G401 (cell line): ENCODE measurements at regions not wholly inside any gene's neighbourhood (a gene's known extent, or its start where the extent isn't known, plus 50 kb on each side); places are given as distances from the start of the nearest gene placed in this dataset.
"Not testable (repeated sequence)": the region's sequence is repeated elsewhere in the genome, so short reads cannot be mapped to it uniquely, and the experiment has no call there.

Experiments used
- DNase-seq: peaks from one replicate; pipeline ENCODE4 v3.0.0-alpha.2; 2015; ENCODE audit warnings: low spot score
- in situ Hi-C: cut with HindIII; loops from 2 replicates; pipeline ENCODE4 v1.10.0; 2016; ENCODE audit warnings: low sequenced_read_pairs, mixed read lengths

GRCh38 chr4:123684937-123685336 is 288.3 kb downstream of the SPRY1 start:
- in situ Hi-C loops, DNase-seq: not testable (repeated sequence)

DNA sequence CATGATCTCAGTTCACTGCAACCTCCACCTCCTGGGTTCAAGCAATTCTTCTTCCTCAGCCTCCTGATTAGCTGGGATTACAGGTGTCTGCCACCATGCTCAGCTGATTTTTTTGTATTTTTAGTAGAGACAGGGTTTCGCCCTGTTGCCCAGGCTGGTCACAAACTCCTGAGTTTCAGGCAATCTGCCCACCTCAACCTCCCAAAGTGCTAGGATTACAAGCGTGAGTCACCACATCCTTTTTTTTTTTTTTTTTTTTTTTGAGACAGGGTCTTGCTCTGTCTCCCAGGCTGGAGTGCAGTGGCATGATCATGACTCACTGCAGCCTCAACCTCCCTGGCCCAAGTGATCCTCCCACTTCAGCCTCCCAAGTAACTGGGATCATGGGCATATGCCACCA is 298.9 kb downstream of the SPRY1 start:
- in situ Hi-C loops, DNase-seq: not testable (repeated sequence)

- in situ Hi-C loops: no loop called here
- no peak for DNase-seq
Observed at GRCh38 chr4:123696687-123697086, 300.1 kb downstream of the SPRY1 start.

DNA sequence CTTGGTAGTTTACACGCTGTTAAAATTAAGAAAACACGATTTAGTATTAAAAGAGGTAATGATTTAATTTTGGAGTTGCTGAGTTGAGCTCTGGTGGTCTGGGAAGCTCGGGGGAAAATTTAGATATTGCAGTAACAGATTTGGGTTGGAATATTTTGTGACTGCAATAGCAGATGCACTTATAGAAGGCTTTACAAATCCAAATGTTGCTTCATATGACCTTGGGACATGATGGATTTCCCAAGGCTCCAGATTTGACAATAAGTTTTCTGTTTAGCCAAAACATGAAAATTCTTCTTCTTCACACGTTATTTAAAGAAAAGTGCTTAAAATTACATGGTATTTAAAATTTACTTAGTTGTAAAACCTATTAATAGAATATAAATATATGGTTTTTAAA is 302.0 kb downstream of the SPRY1 start:
- no peak for DNase-seq
- in situ Hi-C loops: no loop called here

GRCh38 chr4:123699880-123700771 is 303.5 kb downstream of the SPRY1 start:
- no peak for DNase-seq
- in situ Hi-C loops: no loop called here

- no peak for DNase-seq
- in situ Hi-C loops: no loop called here
Observed at GRCh38 chr4:123701131-123701575, 304.6 kb downstream of the SPRY1 start.

- in situ Hi-C loops: no loop called here
- no peak for DNase-seq
Observed at GRCh38 chr4:123705419-123705818, 308.8 kb downstream of the SPRY1 start.

GRCh38 chr4:123706973-123707372 is 310.4 kb downstream of the SPRY1 start:
- in situ Hi-C loops: no loop called here
- no peak for DNase-seq

GRCh38 chr4:123708902-123709301 is 312.3 kb downstream of the SPRY1 start:
- no peak for DNase-seq

DNA sequence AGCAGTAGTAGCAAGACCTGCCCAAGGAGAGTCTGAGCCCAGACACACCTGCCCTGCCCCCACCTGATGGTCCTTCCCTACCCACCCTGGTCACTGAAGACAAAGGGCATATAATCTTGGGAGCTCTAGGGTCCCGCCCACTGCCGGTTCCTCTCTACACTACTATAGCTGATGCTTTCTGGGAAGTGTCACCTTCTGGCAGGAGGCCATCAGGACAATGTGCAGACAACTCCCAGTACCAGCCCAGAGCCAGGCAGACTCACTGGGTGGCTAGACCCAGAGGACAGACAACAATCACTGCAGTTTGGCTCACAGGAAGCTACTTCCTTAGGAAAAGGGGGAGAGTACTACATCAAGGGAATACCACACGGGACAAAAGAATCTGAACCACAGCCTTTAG is 312.7 kb downstream of the SPRY1 start:
- in situ Hi-C loops: no loop called here
- DNase-seq: no peak

More at GRCh38 chr4:123708902-123709301, 312.3 kb downstream of the SPRY1 start:
- in situ Hi-C loops: no loop called here

GRCh38 chr4:123731035-123731434 is 334.4 kb downstream of the SPRY1 start:
- in situ Hi-C loops: no loop called here
- no peak for DNase-seq

DNA sequence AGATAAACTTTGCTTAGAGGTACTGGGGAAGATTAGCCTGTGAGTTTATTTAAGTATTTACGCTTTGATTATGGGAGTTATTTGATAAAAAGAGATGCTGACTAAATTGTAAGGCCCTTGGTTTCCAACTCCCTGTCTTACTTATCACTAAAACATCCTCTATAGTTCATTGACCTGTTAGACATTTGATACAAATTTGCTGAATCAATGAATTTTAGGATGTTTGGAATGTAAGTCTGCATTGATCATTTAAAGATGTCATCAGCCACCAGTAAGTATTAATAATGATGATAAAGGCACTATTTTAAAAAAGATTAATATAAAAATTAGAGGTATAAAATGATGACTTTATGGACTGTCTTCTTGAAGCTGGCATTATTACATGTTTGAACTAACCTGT is 340.6 kb downstream of the SPRY1 start:
- no peak for DNase-seq
- in situ Hi-C loops: no loop called here

- in situ Hi-C loops: no loop called here
- no peak for DNase-seq
Observed at GRCh38 chr4:123739806-123740205, 343.2 kb downstream of the SPRY1 start.

DNA sequence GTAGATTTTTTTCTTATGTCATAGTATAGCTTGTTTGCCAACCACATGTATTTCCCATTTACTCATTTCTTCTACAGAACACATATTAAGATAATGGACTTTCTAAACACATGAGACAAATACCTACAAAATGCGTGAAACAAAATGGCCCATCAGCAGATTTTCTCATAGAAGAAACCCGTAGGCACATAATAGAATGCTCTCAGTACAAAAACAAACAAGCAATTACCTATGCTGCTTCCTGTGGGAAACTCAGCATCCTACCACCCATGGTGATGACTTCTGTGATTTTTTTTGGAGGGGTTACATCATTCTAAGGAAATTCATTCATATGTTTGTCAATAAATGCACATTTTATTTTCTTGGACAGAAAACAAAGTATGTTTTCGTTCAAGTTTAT is 343.6 kb downstream of the SPRY1 start:
- in situ Hi-C loops: no loop called here
- no peak for DNase-seq

DNA sequence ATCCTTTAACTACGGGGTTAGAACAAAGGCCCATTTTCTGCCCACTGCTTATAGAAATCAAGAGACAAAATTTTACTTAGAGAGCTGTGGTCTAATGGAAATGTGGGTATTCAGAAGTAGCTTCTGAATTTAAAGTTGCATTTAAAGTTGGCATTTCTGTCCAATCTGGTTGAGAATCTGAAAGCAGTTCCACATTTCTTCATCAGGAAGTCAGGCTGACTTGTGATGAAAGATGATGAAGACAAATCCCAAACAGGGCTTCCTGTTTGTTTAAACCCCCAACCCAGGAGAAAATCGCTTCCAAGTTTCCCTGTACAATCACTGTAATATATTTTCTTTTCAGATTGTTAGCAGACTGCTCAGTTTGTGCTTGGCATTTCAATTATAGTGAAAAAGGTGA is 345.3 kb downstream of the SPRY1 start:
- in situ Hi-C loops: no loop called here
- DNase-seq: peak; percentile 52

GRCh38 chr4:123743848-123744247 is 347.3 kb downstream of the SPRY1 start:
- in situ Hi-C loops: no loop called here
- DNase-seq: no peak

DNA sequence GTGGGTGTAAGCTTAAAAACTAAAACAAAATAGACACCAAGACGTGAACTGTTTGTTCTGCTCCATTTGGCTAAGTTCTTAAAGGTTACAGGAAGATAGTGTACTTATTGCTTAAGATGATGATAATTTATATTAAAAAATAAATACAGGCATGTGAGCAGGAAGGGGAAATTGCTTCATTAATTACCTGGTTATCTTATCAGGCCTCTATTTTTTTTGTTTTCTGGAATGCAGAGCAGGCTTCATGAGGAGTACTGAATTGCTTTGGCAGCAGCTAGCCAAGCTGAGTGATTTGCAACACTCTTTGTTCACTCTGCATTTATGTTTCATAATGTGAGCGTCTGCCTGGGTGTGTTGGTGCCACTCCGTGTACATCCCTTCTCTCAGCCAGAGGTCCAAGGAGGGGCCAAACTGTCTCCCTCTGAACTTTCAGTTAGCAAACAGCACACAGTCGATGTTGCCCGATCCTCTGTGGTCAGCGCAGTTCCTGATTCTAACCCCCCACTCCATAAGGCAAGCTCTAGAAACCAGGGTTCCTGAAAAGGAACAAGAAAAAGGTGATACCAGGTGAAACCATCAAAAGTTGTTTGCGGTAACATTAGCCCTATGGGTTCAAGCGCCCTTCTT is 348.2 kb downstream of the SPRY1 start:
- in situ Hi-C loops: no loop called here
- DNase-seq: peak; percentile 47

DNA sequence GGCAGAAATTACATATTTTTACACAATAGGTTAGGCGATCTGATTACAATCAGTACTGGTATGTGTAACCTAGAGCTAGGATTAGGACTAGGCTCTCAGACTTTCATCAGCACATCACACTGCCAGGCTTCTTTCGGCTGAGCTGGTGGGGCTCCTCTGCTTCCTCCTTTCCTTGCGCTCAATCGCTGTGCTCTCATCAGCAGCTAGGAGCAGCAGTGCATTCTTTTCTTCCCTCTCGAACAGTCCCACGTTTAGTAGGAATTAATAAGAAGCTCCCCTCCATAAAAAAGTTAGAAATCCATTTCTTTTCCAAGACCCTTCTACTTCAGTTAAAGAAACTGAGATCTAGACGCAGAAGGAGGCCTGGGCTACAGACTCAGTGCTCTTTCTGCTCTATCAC is 350.4 kb downstream of the SPRY1 start:
- peak; percentile 39 for DNase-seq
- in situ Hi-C loops: no loop called here

- in situ Hi-C loops: no loop called here
- DNase-seq: peak; percentile 43
Observed at GRCh38 chr4:123748806-123749205, 352.2 kb downstream of the SPRY1 start.

- DNase-seq: peak; percentile 74
- in situ Hi-C loops: no loop called here
Observed at GRCh38 chr4:123749383-123749782, 352.8 kb downstream of the SPRY1 start.

DNA sequence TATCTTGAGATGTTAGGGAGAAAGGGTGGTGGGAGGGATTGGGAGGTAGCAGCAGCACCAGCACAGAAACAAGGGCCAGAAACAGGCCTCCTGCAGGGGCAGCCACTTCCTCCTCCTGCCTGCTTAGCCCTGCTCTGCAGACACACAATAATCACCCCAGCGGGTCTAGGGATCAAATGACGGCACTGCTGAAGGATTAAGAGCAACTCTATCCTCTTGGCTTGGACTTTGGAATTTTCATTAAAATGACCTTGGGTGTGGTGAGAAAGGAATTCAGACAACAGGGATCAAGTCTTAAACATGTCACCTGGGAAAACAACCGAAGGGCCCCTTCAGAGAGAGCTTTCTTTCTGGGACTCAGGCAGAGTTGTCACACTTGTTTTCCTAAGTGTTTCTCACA is 353.4 kb downstream of the SPRY1 start:
- in situ Hi-C loops: no loop called here
- DNase-seq: peak; percentile 84
